ENCODE measurements at regions not wholly inside any gene's neighbourhood (a gene's known extent, or its start where the extent isn't known, plus 50 kb on each side); places are given as distances from the start of the nearest gene placed in this dataset.

- peak; percentile 65 for TF ChIP-seq CTCF (IDR thresholded peaks at IDR 0.05)
Observed at GRCh38 chr1:29912425-29912824, 676.1 kb downstream of the PTPRU start.

GRCh38 chr1:29909962-29910361, 673.6 kb downstream of the PTPRU start:
- no peaks in the 10 kb centered on the region for H3K4me1 Mint-ChIP-seq (ENCODE audit: low read depth)
- no peak overlapping the region for H3K27ac Mint-ChIP-seq
- peaks cover 7% of the 10 kb centered on the region; the same call in 1 of the 2 replicates for H3K27me3 Mint-ChIP-seq (ENCODE audit: insufficient read depth)
- TF ChIP-seq CTCF (IDR thresholded peaks at IDR 0.05) = no peak
- no peak overlapping the region for H3K4me3 Mint-ChIP-seq
- no peaks in the 10 kb centered on the region; the same call in 1 of the 2 replicates for H3K36me3 Mint-ChIP-seq (ENCODE audit: low read depth)
- H3K9me3 Mint-ChIP-seq = peaks cover 4% of the 10 kb centered on the region; the same call in 1 of the 2 replicates
- no peak for DNase-seq

More at GRCh38 chr1:29912425-29912824, 676.1 kb downstream of the PTPRU start:
- H3K4me3 Mint-ChIP-seq = no peak overlapping the region
- peak; percentile 7 for DNase-seq
- no peaks in the 10 kb centered on the region for H3K9me3 Mint-ChIP-seq
- no peaks in the 10 kb centered on the region for H3K4me1 Mint-ChIP-seq (ENCODE audit: low read depth)
- no peak overlapping the region for H3K27ac Mint-ChIP-seq
- H3K36me3 Mint-ChIP-seq (ENCODE audit: low read depth) = no peaks in the 10 kb centered on the region
- H3K27me3 Mint-ChIP-seq (ENCODE audit: insufficient read depth) = peaks cover 4% of the 10 kb centered on the region; the same call in 1 of the 2 replicates

- peaks cover 9% of the 10 kb centered on the region for H3K27me3 Mint-ChIP-seq (ENCODE audit: insufficient read depth)
- TF ChIP-seq CTCF (IDR thresholded peaks at IDR 0.05) = no peak
- H3K4me1 Mint-ChIP-seq (ENCODE audit: low read depth) = no peaks in the 10 kb centered on the region
- H3K4me3 Mint-ChIP-seq = no peak overlapping the region
- H3K9me3 Mint-ChIP-seq = peaks cover 8% of the 10 kb centered on the region; the same call in 1 of the 2 replicates
- no peaks in the 10 kb centered on the region; the same call in 1 of the 2 replicates for H3K36me3 Mint-ChIP-seq (ENCODE audit: low read depth)
- no peak overlapping the region for H3K27ac Mint-ChIP-seq
- DNase-seq = no peak
Observed at GRCh38 chr1:29907596-29907995, 671.3 kb downstream of the PTPRU start.

GRCh38 chr1:29906927-29907326, 670.6 kb downstream of the PTPRU start:
- Mint-ChIP-seq H3K4me3 (no peak overlapping the region), H3K27ac (no peak overlapping the region), H3K27me3 (ENCODE audit: insufficient read depth) (peaks cover 11% of the 10 kb centered on the region), H3K4me1 (ENCODE audit: low read depth) (no peaks in the 10 kb centered on the region), H3K9me3 (peaks cover 8% of the 10 kb centered on the region; the same call in 1 of the 2 replicates), H3K36me3 (ENCODE audit: low read depth) (no peaks in the 10 kb centered on the region; the same call in 1 of the 2 replicates)
- no peak for DNase-seq
- no peak for TF ChIP-seq CTCF (IDR thresholded peaks at IDR 0.05)

- H3K27ac Mint-ChIP-seq = no peak overlapping the region
- H3K9me3 Mint-ChIP-seq = peaks cover 8% of the 10 kb centered on the region; the same call in 1 of the 2 replicates
- no peak overlapping the region for H3K4me3 Mint-ChIP-seq
- TF ChIP-seq CTCF (IDR thresholded peaks at IDR 0.05) = no peak
- no peak for DNase-seq
- H3K36me3 Mint-ChIP-seq (ENCODE audit: low read depth) = no peaks in the 10 kb centered on the region; the same call in 1 of the 2 replicates
- H3K4me1 Mint-ChIP-seq (ENCODE audit: low read depth) = no peaks in the 10 kb centered on the region
- peaks cover 14% of the 10 kb centered on the region for H3K27me3 Mint-ChIP-seq (ENCODE audit: insufficient read depth)
Observed at GRCh38 chr1:29903548-29904166, 667.3 kb downstream of the PTPRU start.

Measured in HFFc6 (cell line).